Hematopoietic multipotent progenitor cell treated with erythropoietin and hydrocortisone succinate and interleukin-3 and kit ligand, for 6 days (in vitro differentiated cells): ENCODE measurements at regions not wholly inside any gene's neighbourhood (a gene's known extent, or its start where the extent isn't known, plus 50 kb on each side); places are given as distances from the start of the nearest gene placed in this dataset.
A peak's percentile ranks its signal among the peaks of the same experiment; 100 is the strongest.
"Not testable (repeated sequence)": the region's sequence is repeated elsewhere in the genome, so short reads cannot be mapped to it uniquely, and the experiment has no call there.

ENCODE experiments used
- DNase-seq: peaks from one replicate; pipeline ENCODE4 v3.0.0-alpha.2; 2015

GRCh38 chr6:168369786-168370185, 50.2 kb upstream of the DACT2 start:
- no peak for DNase-seq

- DNase-seq: peak; percentile 76
These were observed 50.9 kb upstream of the DACT2 start for GRCh38 chr6:168370310-168370991.

GRCh38 chr6:168371185-168371584, 51.6 kb upstream of the DACT2 start:
- DNase-seq: no peak

GRCh38 chr6:168371618-168371980, 52.0 kb upstream of the DACT2 start:
- no peak for DNase-seq

- no peak for DNase-seq
These were observed 52.6 kb upstream of the DACT2 start for GRCh38 chr6:168371981-168372711.

- DNase-seq: no peak
These were observed 53.3 kb upstream of the DACT2 start for GRCh38 chr6:168372889-168373288.

- no peak for DNase-seq
These were observed 53.8 kb upstream of the DACT2 start for GRCh38 chr6:168373389-168373788.

- no peak for DNase-seq
These were observed 54.5 kb upstream of the DACT2 start for GRCh38 chr6:168374051-168374502.

- DNase-seq: no peak
These were observed 55.0 kb upstream of the DACT2 start for GRCh38 chr6:168374541-168375071.

GRCh38 chr6:168376120-168376519, 56.5 kb upstream of the DACT2 start:
- DNase-seq: no peak

- DNase-seq: no peak
These were observed 57.4 kb upstream of the DACT2 start for GRCh38 chr6:168376811-168377483.

GRCh38 chr6:168377484-168377855, 57.9 kb upstream of the DACT2 start:
- no peak for DNase-seq

- DNase-seq: no peak
These were observed 58.6 kb upstream of the DACT2 start for GRCh38 chr6:168377856-168378832.

GRCh38 chr6:168379579-168379978, 60.0 kb upstream of the DACT2 start:
- DNase-seq: not testable (repeated sequence)

GRCh38 chr6:168380166-168380955, 60.6 kb upstream of the SMOC2 start:
- not testable (repeated sequence) for DNase-seq

- DNase-seq: no peak
These were observed 59.9 kb upstream of the SMOC2 start for GRCh38 chr6:168380956-168381605.

GRCh38 chr6:168381726-168382458, 59.1 kb upstream of the SMOC2 start:
- no peak for DNase-seq

- DNase-seq: no peak
These were observed 57.7 kb upstream of the SMOC2 start for GRCh38 chr6:168383062-168383854.
